Smooth muscle cell (in vitro differentiated cells): ENCODE measurements at regions not wholly inside any gene's neighbourhood (a gene's known extent, or its start where the extent isn't known, plus 50 kb on each side); places are given as distances from the start of the nearest gene placed in this dataset.

ENCODE experiments used
- DNase-seq: peaks from one replicate; lab custom pipeline; 2025; ENCODE audit not compliant: unreplicated experiment; lab: John Stamatoyannopoulos, UW
- H2AFZ ChIP-seq: fragments of 200-600 bp; sonication (generic); 2 replicates; pipeline ENCODE4 v1.6.0; 2016; ENCODE audit warnings: antibody characterized with exemption, low read depth, mild to moderate bottlenecking
- H3F3A ChIP-seq: fragments of 200-600 bp; sonication (generic); 2 replicates; pipeline ENCODE4 v1.6.0; 2017; ENCODE audit warnings: antibody characterized with exemption, low read depth
- H3K27ac ChIP-seq: fragments of 200-600 bp; sonication (generic); 2 replicates; pipeline ENCODE4 v1.5.1; 2016; ENCODE audit warnings: low read depth, mild to moderate bottlenecking
- H3K27me3 ChIP-seq: fragments of 200-600 bp; sonication (generic); 2 replicates; pipeline ENCODE4 v1.6.1; 2016; ENCODE audit warnings: low read depth, mild to moderate bottlenecking
- H3K36me3 ChIP-seq: fragments of 200-600 bp; sonication (generic); 2 replicates; pipeline ENCODE4 v1.5.1; 2016; ENCODE audit warnings: low read depth
- H3K4me1 ChIP-seq: fragments of 200-600 bp; sonication (generic); 2 replicates; pipeline ENCODE4 v1.5.1; 2016; ENCODE audit warnings: low read depth
- H3K4me2 ChIP-seq: fragments of 200-600 bp; sonication (generic); 2 replicates; pipeline ENCODE4 v1.6.0; 2016; ENCODE audit warnings: mild to moderate bottlenecking
- H3K4me3 ChIP-seq: fragments of 200-600 bp; sonication (generic); 2 replicates; pipeline ENCODE4 v1.5.1; 2016; ENCODE audit warnings: mild to moderate bottlenecking
- H3K79me2 ChIP-seq: fragments of 200-600 bp; sonication (generic); 2 replicates; pipeline ENCODE4 v1.6.0; 2016; ENCODE audit warnings: low read depth, mild to moderate bottlenecking
- H3K9ac ChIP-seq: fragments of 200-600 bp; sonication (generic); 2 replicates; pipeline ENCODE4 v1.6.0; 2016; ENCODE audit warnings: low read depth
- H3K9me3 ChIP-seq: fragments of 200-600 bp; sonication (generic); replicated peaks from 2 replicates; pipeline ENCODE4 v1.5.1; 2016; ENCODE audit warnings: low read depth
- H4K20me1 ChIP-seq: fragments of 200-600 bp; sonication (generic); 2 replicates; pipeline ENCODE4 v1.6.0; 2016; ENCODE audit warnings: low read depth
- CTCF ChIP-seq: fragments of 200-600 bp; sonication (generic); IDR thresholded peaks from 2 replicates; pipeline ENCODE4 v1.5.1; 2017; ENCODE audit warnings: borderline replicate concordance, mild to moderate bottlenecking, antibody characterized with exemption; ENCODE audit not compliant: insufficient read depth, poor library complexity, severe bottlenecking
- WGBS: methylation state at CpG from one replicate; pipeline ENCODE4 v1.1.7; 2016; ENCODE audit warnings: low lambda C conversion rate; 5-methylcytosine and 5-hydroxymethylcytosine counted together

GRCh38 chr12:46050805-46051204 is 60.4 kb upstream of the SCAF11 start:
- no peaks in the 10 kb centered on the region for H4K20me1 ChIP-seq
- H3K27me3 ChIP-seq, result no peaks in the 10 kb centered on the region
- no peak overlapping the region for H2AFZ ChIP-seq
- no peaks in the 10 kb centered on the region for H3F3A ChIP-seq
- no peaks in the 10 kb centered on the region for H3K36me3 ChIP-seq
- H3K79me2 ChIP-seq, result no peaks in the 10 kb centered on the region
- H3K9me3 ChIP-seq, result peaks cover 10% of the 10 kb centered on the region
- H3K4me1 ChIP-seq, result no peaks in the 10 kb centered on the region
- no peak overlapping the region for H3K27ac ChIP-seq
- no peak overlapping the region for H3K4me2 ChIP-seq
- no peak for DNase-seq
- H3K9ac ChIP-seq, result no peak overlapping the region
- TF ChIP-seq CTCF, result no peak
- H3K4me3 ChIP-seq, result no peak overlapping the region

- H3K79me2 ChIP-seq, result no peaks in the 10 kb centered on the region
- 60% methylated on average over 2 of the region's 2 CpGs for WGBS
These were observed 59.3 kb upstream of the SCAF11 start for GRCh38 chr12:46049665-46050064.

GRCh38 chr12:46046436-46046835 is 56.1 kb upstream of the SCAF11 start:
- TF ChIP-seq CTCF, result no peak
- no peak for DNase-seq
- WGBS, result 79% methylated on average over 1 of the region's 1 CpG
- Histone ChIP-seq H3F3A (no peaks in the 10 kb centered on the region), H3K36me3 (no peaks in the 10 kb centered on the region), H3K9me3 (peaks cover 7% of the 10 kb centered on the region), H3K9ac (no peak overlapping the region), H3K4me1 (no peaks in the 10 kb centered on the region), H3K4me3 (no peak overlapping the region), H4K20me1 (no peaks in the 10 kb centered on the region), H3K27ac (no peak overlapping the region), H3K79me2 (no peaks in the 10 kb centered on the region), H3K4me2 (no peak overlapping the region), H3K27me3 (no peaks in the 10 kb centered on the region), H2AFZ (no peak overlapping the region)

More at GRCh38 chr12:46049665-46050064, 59.3 kb upstream of the SCAF11 start:
- no peak overlapping the region for H3K27ac ChIP-seq
- H3K9me3 ChIP-seq, result peaks cover 10% of the 10 kb centered on the region
- TF ChIP-seq CTCF, result no peak
- H3K4me2 ChIP-seq, result no peak overlapping the region
- H3F3A ChIP-seq, result no peaks in the 10 kb centered on the region
- H3K9ac ChIP-seq, result no peak overlapping the region
- H2AFZ ChIP-seq, result no peak overlapping the region
- no peaks in the 10 kb centered on the region for H4K20me1 ChIP-seq
- no peaks in the 10 kb centered on the region for H3K4me1 ChIP-seq
- no peaks in the 10 kb centered on the region for H3K27me3 ChIP-seq
- H3K4me3 ChIP-seq, result no peak overlapping the region
- no peak for DNase-seq
- no peaks in the 10 kb centered on the region for H3K36me3 ChIP-seq

- H4K20me1 ChIP-seq, result no peaks in the 10 kb centered on the region
- no peaks in the 10 kb centered on the region for H3F3A ChIP-seq
- 78% methylated on average over 1 of the region's 1 CpG for WGBS
- TF ChIP-seq CTCF, result no peak
- no peak for DNase-seq
- H3K4me2 ChIP-seq, result no peak overlapping the region
- H3K27ac ChIP-seq, result no peak overlapping the region
- no peaks in the 10 kb centered on the region for H3K36me3 ChIP-seq
- H2AFZ ChIP-seq, result no peak overlapping the region
- no peaks in the 10 kb centered on the region for H3K27me3 ChIP-seq
- H3K4me3 ChIP-seq, result no peak overlapping the region
- no peaks in the 10 kb centered on the region for H3K9me3 ChIP-seq
- H3K79me2 ChIP-seq, result no peaks in the 10 kb centered on the region
- no peaks in the 10 kb centered on the region for H3K4me1 ChIP-seq
- no peak overlapping the region for H3K9ac ChIP-seq
These were observed 53.7 kb upstream of the SCAF11 start for GRCh38 chr12:46043972-46044520.
